Right lobe of liver (tissue), 6 donors: ENCODE measurements at regions not wholly inside any gene's neighbourhood (a gene's known extent, or its start where the extent isn't known, plus 50 kb on each side); places are given as distances from the start of the nearest gene placed in this dataset.

ENCODE experiments used
- ATAC-seq, 4 donors: fragments of 200-7000 bp; cut with Tn5 transposase; one replicate each; pipeline ENCODE4 v1.9.1; 2020; ENCODE audit warnings: mild to moderate bottlenecking in 4 of 4, moderate library complexity in 4 of 4
- DNase-seq, 3 donors: peaks; one replicate each; pipeline ENCODE4 v3.0.0-alpha.2; 2020
- H3K27ac ChIP-seq, 3 donors: fragments of 200-600 bp; one replicate each; pipeline ENCODE4 v1.8.0; 2022
- H3K27me3 ChIP-seq, 2 donors: fragments of 200-600 bp; one replicate each; pipeline ENCODE4 v1.8.0; 2022
- H3K36me3 ChIP-seq, 4 donors: fragments of 200-600 bp; sonication (generic) in 1 of 4; one replicate each; pipeline versions ENCODE4 v1.5.1 to v1.8.0; 2017 to 2022; ENCODE audit warnings: control low read depth in 1 of 4
- H3K4me1 ChIP-seq, 4 donors: fragments of 200-600 bp; sonication (generic) in 1 of 4; one replicate each; pipeline versions ENCODE4 v1.5.1 to v1.8.0; 2017 to 2022; ENCODE audit warnings: control low read depth in 1 of 4
- H3K4me3 ChIP-seq, 3 donors: fragments of 200-600 bp; one replicate each; pipeline ENCODE4 v1.8.0; 2022
- H3K9me3 ChIP-seq, 4 donors: fragments of 200-600 bp; sonication (generic) in 1 of 4; one replicate each; pipeline versions ENCODE4 v1.5.1 to v1.8.0; 2017 to 2022; ENCODE audit warnings: control low read depth in 1 of 4
- POLR2A ChIP-seq: fragments of 450-650 bp; IDR thresholded peaks from one replicate; pipeline ENCODE4 v1.6.1; 2017; ENCODE audit warnings: antibody characterized with exemption, mild to moderate bottlenecking
- WGBS: methylation state at CpG from one replicate; pipeline ENCODE4 v1.1.6; 2018; ENCODE audit warnings: low coverage, low lambda C conversion rate; ENCODE audit not compliant: insufficient coverage; ENCODE audit errors: missing lambda C conversion rate; 5-methylcytosine and 5-hydroxymethylcytosine counted together
- intact Hi-C, 2 donors: fragments of 100-400 bp; cut with DNase I; formaldehyde crosslinking; loops; one replicate each; pipeline versions ENCODE4 v1.11.2 to v1.14.1; 2022
- TF ChIP-seq, protein P1 (sequence below), 4 donors: fragments of 200-600 bp in 3 of 4; fragments of 450-650 bp in 1 of 4; IDR thresholded peaks; one replicate each; pipeline versions ENCODE4 v1.5.1 to v1.8.0; 2016 to 2022; ENCODE audit warnings: antibody characterized with exemption in 4 of 4, mild to moderate bottlenecking in 2 of 4
- donor health status: DM: no; HTN: yes; CAD: no.
- donor health status: DM: no; HTN: no; CAD: no.
- donor health status: DM: no; HTN: no; CAD: no.
- donor health status: DM: no; HTN: yes; CAD: no.
- donor health status: DM: no; HTN: yes; CAD: no.

GRCh38 chr18:43547456-43547855, 270.2 kb upstream of the SYT4 start:
- H3K36me3 ChIP-seq = no peaks in the 10 kb centered on the region
- intact Hi-C loops = no loop called here
- H3K4me1 ChIP-seq = no peaks in the 10 kb centered on the region
- no peaks in the 10 kb centered on the region for H3K9me3 ChIP-seq
- DNase-seq (no peak), ATAC-seq (no peak)
- WGBS = 0% methylated on average over 1 of the region's 1 CpG
- no peaks in the 10 kb centered on the region for H3K27me3 ChIP-seq
- no peak overlapping the region for H3K4me3 ChIP-seq
- no peak for TF ChIP-seq POLR2A
- TF ChIP-seq, protein P1, sequence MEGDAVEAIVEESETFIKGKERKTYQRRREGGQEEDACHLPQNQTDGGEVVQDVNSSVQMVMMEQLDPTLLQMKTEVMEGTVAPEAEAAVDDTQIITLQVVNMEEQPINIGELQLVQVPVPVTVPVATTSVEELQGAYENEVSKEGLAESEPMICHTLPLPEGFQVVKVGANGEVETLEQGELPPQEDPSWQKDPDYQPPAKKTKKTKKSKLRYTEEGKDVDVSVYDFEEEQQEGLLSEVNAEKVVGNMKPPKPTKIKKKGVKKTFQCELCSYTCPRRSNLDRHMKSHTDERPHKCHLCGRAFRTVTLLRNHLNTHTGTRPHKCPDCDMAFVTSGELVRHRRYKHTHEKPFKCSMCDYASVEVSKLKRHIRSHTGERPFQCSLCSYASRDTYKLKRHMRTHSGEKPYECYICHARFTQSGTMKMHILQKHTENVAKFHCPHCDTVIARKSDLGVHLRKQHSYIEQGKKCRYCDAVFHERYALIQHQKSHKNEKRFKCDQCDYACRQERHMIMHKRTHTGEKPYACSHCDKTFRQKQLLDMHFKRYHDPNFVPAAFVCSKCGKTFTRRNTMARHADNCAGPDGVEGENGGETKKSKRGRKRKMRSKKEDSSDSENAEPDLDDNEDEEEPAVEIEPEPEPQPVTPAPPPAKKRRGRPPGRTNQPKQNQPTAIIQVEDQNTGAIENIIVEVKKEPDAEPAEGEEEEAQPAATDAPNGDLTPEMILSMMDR (IDR thresholded peaks at IDR 0.05) = no peak
- no peak overlapping the region for H3K27ac ChIP-seq

DNA sequence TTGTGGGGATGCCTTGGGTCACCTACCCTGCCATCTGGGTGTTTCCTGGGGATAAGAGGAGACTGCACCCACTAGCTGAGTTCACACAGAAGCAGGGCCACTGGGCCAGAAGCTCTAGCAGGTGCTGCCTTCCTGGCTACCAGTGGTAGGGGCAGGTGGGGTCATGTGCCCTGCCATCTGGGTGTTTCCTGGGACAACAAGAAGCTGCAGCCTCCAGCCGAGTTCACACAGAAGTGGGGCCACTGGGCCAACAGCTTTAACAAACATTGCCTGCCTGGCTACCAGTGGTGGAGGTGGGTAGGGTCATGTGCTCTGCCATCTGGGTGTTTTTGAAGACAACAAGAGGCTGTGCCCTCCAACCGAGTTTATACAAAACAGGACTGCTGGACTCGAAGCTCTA, 282.2 kb upstream of the SYT4 start:
- Histone ChIP-seq H3K36me3 (no peaks in the 10 kb centered on the region), H3K4me1 (no peaks in the 10 kb centered on the region), H3K4me3 (no peak overlapping the region), H3K27ac (no peak overlapping the region), H3K27me3 (no peaks in the 10 kb centered on the region), H3K9me3 (no peaks in the 10 kb centered on the region)
- DNase-seq (no peak), ATAC-seq (no peak)
- intact Hi-C loops = no loop called here
- TF ChIP-seq, protein P1 (IDR thresholded peaks at IDR 0.05) = no peak
- no peak for TF ChIP-seq POLR2A
- 60% methylated on average over 1 of the region's 3 CpGs for WGBS

DNA sequence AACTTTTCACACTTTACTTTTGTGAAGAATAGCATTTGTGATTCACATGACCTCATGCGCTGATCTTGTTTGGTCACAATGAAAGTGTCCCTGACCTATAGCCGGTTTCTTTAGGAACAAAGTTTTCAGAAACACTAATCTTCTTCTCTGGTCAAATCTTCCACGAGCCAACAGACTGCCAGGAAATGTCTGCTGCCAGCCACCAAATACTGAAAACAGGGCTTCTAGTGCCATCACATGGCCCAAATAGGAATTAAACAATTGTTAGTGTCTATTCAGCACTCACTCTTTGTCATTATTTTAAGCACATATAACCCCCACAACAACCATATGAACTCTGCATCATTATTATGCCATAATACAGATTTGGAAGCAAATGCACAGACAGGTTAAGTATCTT, 286.5 kb upstream of the SYT4 start:
- ATAC-seq (peak; percentile 81 to 94 (median 88)), DNase-seq (peak in 1 of 3 donors; percentile 18)
- Histone ChIP-seq H3K4me3 (no peak overlapping the region), H3K27me3 (no peaks in the 10 kb centered on the region), H3K36me3 (no peaks in the 10 kb centered on the region), H3K9me3 (no peaks in the 10 kb centered on the region), H3K4me1 (no peaks in the 10 kb centered on the region), H3K27ac (no peak overlapping the region)
- intact Hi-C loops = no loop called here
- 9% methylated on average over 3 of the region's 3 CpGs for WGBS
- TF ChIP-seq, protein P1 (IDR thresholded peaks at IDR 0.05) = peak; percentile 45 to 60 (median 51)
- no peak for TF ChIP-seq POLR2A

DNA sequence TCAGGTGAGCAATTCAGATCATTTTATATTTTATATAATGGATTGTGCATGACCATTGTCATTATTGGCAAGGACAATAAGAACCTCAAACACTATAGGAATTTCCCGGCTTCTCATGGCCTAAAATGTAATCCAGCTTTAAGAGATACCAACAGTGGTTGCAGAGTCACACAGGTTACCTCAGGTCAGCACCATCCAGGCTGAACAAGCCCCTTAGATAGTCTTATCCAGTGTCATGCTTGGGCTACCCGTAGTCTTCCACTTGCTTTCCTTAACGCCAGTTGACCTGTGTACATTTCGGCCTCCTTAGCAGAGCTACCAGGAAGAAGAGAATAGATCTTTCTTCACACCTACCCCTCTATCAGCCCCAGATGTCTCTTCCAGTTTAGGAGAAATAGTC, 293.3 kb upstream of the SYT4 start:
- Histone ChIP-seq H3K36me3 (no peaks in the 10 kb centered on the region), H3K4me3 (no peak overlapping the region), H3K4me1 (no peaks in the 10 kb centered on the region), H3K27ac (no peak overlapping the region), H3K27me3 (no peaks in the 10 kb centered on the region), H3K9me3 (no peaks in the 10 kb centered on the region)
- no peak for TF ChIP-seq POLR2A
- TF ChIP-seq, protein P1 (IDR thresholded peaks at IDR 0.05) = no peak
- ATAC-seq (no peak), DNase-seq (no peak)
- intact Hi-C loops = no loop called here
- 58% methylated on average over 2 of the region's 4 CpGs for WGBS

- intact Hi-C loops = no loop called here
- H3K4me3 ChIP-seq = no peak overlapping the region
- H3K27ac ChIP-seq = no peak overlapping the region
- no peak for TF ChIP-seq POLR2A
- TF ChIP-seq, protein P1 (IDR thresholded peaks at IDR 0.05) = peak; percentile 74 to 82 (median 78)
- no peaks in the 10 kb centered on the region for H3K4me1 ChIP-seq
- DNase-seq (no peak), ATAC-seq (peak; percentile 77 to 86 (median 80))
- H3K9me3 ChIP-seq = no peaks in the 10 kb centered on the region
- no peaks in the 10 kb centered on the region for H3K36me3 ChIP-seq
- 13% methylated on average over 4 of the region's 4 CpGs for WGBS
- no peaks in the 10 kb centered on the region for H3K27me3 ChIP-seq
Measured at GRCh38 chr18:43571078-43571689, 293.9 kb upstream of the SYT4 start.
